Cardiac fibroblast (primary cell): ENCODE measurements at regions not wholly inside any gene's neighbourhood (a gene's known extent, or its start where the extent isn't known, plus 50 kb on each side); places are given as distances from the start of the nearest gene placed in this dataset.

Experiments
- DNase-seq, 2 donors: peaks; one replicate each; pipeline versions ENCODE4 v3.0.0 to v3.0.0-alpha.2; 2010; ENCODE audit warnings: low read depth in 2 of 2
- H3K4me3 ChIP-seq, 2 donors: replicated peaks in 1 of 2; 1 replicate in 1 of 2; 2 replicates in 1 of 2; pipeline ENCODE4 v1.5.1; 2011; ENCODE audit warnings: low read depth in 2 of 2, low read length in 2 of 2, mild to moderate bottlenecking in 2 of 2, moderate library complexity in 1 of 2
- TF ChIP-seq, protein P1 (sequence below): IDR thresholded peaks from one replicate; pipeline ENCODE4 v1.5.1; 2011; ENCODE audit warnings: low read depth, mild to moderate bottlenecking, low read length, inconsistent platforms

DNA sequence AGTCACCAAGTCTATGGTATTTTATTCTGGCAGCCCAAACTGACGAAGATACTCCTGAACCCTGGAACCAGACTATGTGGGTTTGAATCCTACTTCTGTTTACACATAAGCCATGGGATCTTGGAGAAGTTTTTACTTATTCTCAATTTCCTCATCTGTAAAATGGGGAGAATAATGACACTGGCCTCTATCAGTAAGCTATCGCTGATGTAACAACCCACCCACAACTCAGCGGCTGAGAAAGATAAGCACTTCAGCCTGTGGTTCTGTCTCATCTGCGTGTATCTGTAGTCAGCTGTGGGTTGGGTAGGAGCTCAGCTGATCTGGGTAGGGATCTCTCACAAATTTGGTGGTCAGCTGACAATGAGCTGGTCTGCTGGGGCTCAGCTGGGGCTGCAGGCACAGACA lies 68.0 kb upstream of the ALX4 start:
- no peak overlapping the region for H3K4me3 ChIP-seq
- no peak for DNase-seq
- TF ChIP-seq, protein P1, sequence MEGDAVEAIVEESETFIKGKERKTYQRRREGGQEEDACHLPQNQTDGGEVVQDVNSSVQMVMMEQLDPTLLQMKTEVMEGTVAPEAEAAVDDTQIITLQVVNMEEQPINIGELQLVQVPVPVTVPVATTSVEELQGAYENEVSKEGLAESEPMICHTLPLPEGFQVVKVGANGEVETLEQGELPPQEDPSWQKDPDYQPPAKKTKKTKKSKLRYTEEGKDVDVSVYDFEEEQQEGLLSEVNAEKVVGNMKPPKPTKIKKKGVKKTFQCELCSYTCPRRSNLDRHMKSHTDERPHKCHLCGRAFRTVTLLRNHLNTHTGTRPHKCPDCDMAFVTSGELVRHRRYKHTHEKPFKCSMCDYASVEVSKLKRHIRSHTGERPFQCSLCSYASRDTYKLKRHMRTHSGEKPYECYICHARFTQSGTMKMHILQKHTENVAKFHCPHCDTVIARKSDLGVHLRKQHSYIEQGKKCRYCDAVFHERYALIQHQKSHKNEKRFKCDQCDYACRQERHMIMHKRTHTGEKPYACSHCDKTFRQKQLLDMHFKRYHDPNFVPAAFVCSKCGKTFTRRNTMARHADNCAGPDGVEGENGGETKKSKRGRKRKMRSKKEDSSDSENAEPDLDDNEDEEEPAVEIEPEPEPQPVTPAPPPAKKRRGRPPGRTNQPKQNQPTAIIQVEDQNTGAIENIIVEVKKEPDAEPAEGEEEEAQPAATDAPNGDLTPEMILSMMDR: no peak

DNA sequence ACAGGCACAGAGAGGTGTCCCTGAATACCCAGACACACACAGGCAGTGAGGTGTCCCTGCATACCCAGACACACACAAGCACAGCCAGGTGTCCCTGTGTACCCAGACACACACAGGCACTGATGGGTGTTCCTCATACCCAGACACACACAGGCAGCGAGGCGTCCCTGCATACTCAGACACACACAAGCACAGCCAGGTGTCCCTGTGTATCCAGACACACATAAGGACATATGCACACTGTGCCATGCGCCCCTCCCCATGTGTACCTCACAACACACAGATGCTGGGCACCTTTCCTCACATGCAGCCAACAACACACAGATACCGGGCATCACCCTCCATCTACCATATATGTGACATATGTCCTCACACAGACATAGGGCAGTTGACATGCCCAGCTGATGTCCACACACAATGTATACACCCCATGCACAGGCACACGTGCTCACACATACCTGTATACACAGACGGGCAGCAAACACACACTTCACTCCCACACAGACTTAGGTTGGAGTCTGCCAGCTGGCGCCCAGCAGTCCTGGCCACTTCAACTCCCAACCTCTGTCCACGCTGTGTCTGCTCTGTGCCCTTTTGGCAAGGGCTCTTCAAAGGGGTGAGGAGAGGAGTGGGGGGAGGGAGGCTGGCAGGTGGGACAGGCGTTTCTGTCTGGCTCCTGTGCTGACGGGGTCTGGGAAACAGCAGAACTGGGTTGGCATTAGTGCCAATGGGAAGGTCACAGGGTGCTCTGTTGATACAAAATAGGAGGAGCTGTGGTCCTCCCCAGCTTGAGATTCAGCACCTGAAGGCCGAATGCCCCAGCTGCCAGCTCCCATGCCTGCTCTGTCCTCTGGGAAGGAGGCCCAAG lies 69.4 kb upstream of the ALX4 start:
- no peak for DNase-seq
- no peak overlapping the region for H3K4me3 ChIP-seq
- TF ChIP-seq, protein P1: no peak

DNA sequence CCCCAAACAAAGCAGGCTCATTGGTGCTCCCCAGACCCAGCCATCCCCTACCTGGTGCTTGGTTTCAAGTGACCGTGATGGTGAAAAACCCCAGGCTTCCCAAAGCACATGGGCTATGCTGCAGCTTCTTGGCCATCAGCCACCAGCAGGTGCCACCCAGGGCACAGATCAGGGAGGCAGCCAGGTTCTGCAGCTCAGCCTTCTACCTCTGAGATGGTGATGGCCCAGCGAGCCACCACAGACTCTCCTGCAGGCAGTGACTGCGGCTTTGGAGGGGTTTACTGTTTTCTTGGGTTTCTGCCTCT lies 70.0 kb upstream of the ALX4 start:
- TF ChIP-seq, protein P1: no peak
- no peak overlapping the region for H3K4me3 ChIP-seq
- DNase-seq: no peak

DNA sequence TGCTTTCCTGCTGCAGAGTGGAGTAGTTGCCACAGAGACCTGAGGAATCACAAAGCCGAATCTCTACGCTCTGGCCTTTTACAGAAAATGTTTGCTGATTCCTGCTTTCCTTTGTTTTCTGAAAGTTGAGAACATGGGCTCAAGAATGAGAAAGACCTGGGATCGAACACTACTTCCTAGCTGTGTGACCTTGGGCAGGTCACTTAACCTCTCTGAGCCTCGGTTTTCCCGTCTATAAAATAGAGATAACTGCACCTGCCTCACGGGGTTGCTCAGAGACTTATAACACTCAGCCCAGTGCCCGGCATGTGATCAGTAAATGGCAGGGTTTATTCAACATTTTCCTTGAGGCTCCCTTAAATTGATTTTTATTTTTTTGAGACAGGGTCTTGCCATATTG lies 70.9 kb upstream of the ALX4 start:
- TF ChIP-seq, protein P1: no peak
- H3K4me3 ChIP-seq: no peak overlapping the region
- no peak for DNase-seq

DNA sequence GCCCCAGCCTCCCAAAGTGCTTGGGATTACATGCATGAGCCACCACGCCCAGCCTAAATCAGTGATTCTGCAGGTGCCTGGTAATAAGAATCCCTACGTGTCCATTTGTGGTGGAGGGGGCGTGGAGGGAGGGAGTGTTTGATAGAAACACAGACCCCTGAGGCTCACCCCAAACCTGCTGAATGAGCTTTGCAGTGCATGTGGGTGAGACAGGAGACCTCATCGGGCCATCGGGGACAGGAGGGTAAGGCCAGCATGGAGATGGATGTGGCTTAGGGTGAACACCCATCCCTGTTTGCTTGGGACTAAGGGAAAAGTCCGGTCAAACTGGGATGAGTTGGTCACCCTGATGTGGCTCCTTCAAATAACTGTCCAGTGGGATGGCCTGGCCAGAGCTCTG lies 71.3 kb upstream of the ALX4 start:
- TF ChIP-seq, protein P1: no peak
- H3K4me3 ChIP-seq: no peak overlapping the region
- DNase-seq: no peak

DNA sequence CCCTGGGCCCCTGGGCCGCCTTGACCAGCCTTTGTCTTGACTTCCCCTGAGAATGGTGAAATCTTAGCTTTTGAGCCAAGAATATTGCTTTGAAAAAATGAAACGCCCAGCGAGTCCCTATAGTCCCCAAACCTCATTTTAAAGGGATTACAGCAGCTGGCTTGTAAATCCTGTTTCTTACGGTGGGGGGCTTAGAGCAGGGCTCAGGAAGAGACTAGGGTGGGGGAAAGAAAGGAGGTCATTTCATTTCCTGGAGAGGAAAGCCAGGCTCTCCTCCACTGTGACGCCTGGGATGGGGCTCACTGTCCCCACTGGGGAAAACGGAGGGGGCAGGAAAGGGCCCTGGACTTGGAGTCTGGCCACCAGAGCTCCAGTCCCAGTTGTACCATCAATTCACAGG lies 72.2 kb upstream of the ALX4 start:
- TF ChIP-seq, protein P1: no peak
- no peak for DNase-seq
- H3K4me3 ChIP-seq: no peak overlapping the region

DNA sequence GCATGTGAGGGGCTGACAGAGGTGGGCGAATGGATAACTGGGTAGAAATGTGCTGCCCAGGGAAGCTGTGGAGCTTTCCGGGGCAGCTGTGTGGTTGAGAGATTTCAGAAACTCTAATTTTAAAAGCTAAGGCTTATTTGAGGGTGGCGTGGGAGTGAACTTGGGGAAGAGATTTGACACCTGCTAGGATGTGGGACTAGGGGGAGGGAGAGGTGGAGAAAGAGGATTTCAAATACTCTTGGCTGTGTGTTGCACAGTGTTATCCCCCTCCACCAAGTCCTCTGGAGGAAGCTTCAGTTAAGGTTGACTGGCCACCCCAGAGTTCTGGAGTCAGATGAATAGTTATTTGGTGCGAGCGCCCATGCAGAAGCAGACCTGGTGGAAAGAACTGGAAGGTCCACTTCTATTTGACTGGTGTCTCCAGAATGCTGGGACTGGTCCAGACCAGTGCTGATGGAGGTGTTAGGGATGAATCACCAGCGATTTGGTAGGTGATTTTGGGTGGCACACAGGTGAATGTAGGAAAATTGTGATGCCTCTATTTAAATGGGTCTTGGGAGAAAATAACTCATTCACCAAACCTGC lies 72.8 kb upstream of the ALX4 start:
- H3K4me3 ChIP-seq: no peak overlapping the region

More for the DNA sequence above, 72.8 kb upstream of the ALX4 start:
- no peak for DNase-seq
- TF ChIP-seq, protein P1: no peak
